Subcutaneous abdominal adipose tissue (tissue), 5 donors: ENCODE measurements at regions not wholly inside any gene's neighbourhood (a gene's known extent, or its start where the extent isn't known, plus 50 kb on each side); places are given as distances from the start of the nearest gene placed in this dataset.
"Not testable (repeated sequence)": the region's sequence is repeated elsewhere in the genome, so short reads cannot be mapped to it uniquely, and the experiment has no call there.

ENCODE experiments used
- H3K27ac ChIP-seq: one replicate; pipeline ENCODE4 v1.7.0; 2013; ENCODE audit warnings: low read depth, mild to moderate bottlenecking, inconsistent platforms, low read length, moderate library complexity
- H3K27me3 ChIP-seq, 5 donors: one replicate each; pipeline ENCODE4 v1.7.0; 2013; ENCODE audit warnings: low read length in 5 of 5, inconsistent platforms in 1 of 5; ENCODE audit not compliant: control insufficient read depth in 5 of 5, insufficient read depth in 4 of 5
- H3K36me3 ChIP-seq, 5 donors: one replicate each; pipeline ENCODE4 v1.7.0; 2013; ENCODE audit warnings: low read length in 5 of 5; ENCODE audit not compliant: control insufficient read depth in 5 of 5, insufficient read depth in 5 of 5
- H3K4me1 ChIP-seq, 5 donors: one replicate each; pipeline ENCODE4 v1.7.0; 2013; ENCODE audit warnings: low read length in 5 of 5, mild to moderate bottlenecking in 3 of 5, moderate library complexity in 1 of 5; ENCODE audit not compliant: control insufficient read depth in 5 of 5, insufficient read depth in 5 of 5
- H3K4me3 ChIP-seq, 5 donors: one replicate each; pipeline ENCODE4 v1.7.0; 2013; ENCODE audit warnings: low read length in 5 of 5, low read depth in 1 of 5
- H3K9ac ChIP-seq, 5 donors: one replicate each; pipeline ENCODE4 v1.7.0; 2013; ENCODE audit warnings: low read length in 5 of 5, mild to moderate bottlenecking in 4 of 5, moderate library complexity in 3 of 5
- H3K9me3 ChIP-seq, 5 donors: one replicate each; pipeline ENCODE4 v1.7.0; 2013; ENCODE audit warnings: low read length in 5 of 5; ENCODE audit not compliant: control insufficient read depth in 5 of 5
- donor health status: healthy.
- donor health status: healthy.
- donor health status: healthy.
- donor health status: healthy.
- donor health status: healthy.

DNA sequence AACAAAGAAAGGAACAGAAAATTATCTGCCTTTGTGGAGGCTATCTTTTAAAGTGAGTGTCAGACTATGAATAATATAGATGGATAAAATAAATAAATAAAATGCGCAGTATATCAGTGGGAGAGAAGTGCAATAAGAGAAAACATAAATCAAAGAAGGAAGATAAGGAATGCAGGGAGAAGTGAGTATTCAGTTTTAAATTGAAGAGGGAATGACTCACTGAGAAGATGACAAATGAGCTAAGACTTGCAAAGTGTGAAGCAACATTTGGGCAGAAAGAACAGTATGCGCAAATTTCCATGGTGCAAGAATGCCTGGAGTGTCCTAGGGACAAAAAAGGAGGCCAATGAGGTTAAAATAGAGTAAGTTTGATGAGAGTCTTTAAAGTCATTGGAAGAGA lies 1300.1 kb upstream of the ALCAM start:
- Histone ChIP-seq H3K27ac (no peak overlapping the region), H3K36me3 (no peaks in the 10 kb centered on the region), H3K4me3 (no peak overlapping the region), H3K9ac (no peak overlapping the region), H3K27me3 (no peaks in the 10 kb centered on the region), H3K9me3 (no peaks in the 10 kb centered on the region), H3K4me1 (no peaks in the 10 kb centered on the region)

DNA sequence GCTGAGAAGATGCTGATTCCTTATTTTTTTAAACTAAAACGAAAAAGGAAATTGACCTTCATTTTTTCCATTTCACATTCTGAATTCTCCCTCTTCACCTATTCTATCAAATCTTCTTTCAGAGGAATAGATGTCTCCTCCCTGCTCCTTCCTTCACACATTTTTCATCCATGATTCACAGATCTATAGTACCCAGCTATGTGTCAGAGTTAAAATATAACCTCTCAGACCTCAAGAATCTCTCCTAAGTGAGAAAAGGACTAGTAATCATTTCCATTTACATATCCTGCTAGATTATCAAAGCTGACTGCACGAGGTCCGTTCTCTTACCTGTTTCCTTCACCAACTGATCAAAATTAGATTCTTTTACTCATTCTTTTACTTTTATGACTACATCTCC lies 1297.6 kb upstream of the ALCAM start:
- no peaks in the 10 kb centered on the region for H3K36me3 ChIP-seq
- no peaks in the 10 kb centered on the region for H3K27me3 ChIP-seq
- H3K9ac ChIP-seq: no peak overlapping the region
- no peaks in the 10 kb centered on the region for H3K9me3 ChIP-seq
- no peak overlapping the region for H3K4me3 ChIP-seq
- H3K4me1 ChIP-seq: no peaks in the 10 kb centered on the region
- no peak overlapping the region for H3K27ac ChIP-seq

DNA sequence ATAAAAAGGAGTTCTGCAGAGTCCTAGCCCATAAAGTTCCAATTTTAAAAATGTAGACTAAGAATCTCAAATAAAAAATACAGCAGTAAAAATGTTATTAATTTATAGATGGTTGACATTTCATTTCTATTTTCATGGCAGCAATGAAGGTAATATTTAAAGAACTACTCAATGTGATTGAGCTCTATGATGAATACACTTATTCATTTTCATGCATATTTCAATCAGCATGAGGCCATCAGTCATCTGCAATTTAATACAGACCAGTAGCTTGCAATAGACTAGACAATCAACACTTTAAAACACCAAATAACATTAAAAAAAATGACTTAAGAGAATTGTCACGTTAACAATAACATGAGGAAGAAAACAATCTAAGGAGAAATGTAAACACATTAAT lies 1295.8 kb upstream of the ALCAM start:
- H3K4me1 ChIP-seq: no peaks in the 10 kb centered on the region
- H3K9ac ChIP-seq: no peak overlapping the region
- H3K36me3 ChIP-seq: no peaks in the 10 kb centered on the region
- H3K27ac ChIP-seq: no peak overlapping the region
- no peak overlapping the region for H3K4me3 ChIP-seq
- no peaks in the 10 kb centered on the region for H3K27me3 ChIP-seq
- H3K9me3 ChIP-seq: no peaks in the 10 kb centered on the region

DNA sequence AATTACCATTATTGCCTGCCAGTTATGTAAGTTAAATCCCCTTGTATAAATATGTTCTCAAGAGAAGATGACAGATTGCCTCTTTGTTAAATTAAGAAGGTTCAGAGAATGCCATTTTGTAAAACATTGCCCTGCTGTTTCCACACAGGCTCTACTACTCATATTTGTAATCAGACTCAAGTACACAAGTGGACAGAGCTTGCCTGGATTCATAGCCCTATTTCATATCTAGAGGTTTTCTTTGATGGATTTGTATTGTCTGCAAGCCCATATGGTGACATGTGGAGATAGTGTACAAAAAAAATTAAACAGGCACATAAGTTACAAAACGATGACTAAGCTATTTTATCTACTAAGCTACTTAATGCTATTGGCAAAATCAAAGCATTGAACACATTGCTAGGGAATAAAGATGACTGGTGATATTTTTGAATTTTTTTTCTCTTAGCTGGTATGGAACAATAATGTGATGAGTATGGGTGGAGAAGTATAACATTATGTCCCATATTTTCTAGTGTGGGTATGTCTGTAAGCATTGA lies 1286.6 kb upstream of the ALCAM start:
- Histone ChIP-seq H3K9ac (no peak overlapping the region), H3K36me3 (no peaks in the 10 kb centered on the region), H3K4me3 (no peak overlapping the region), H3K27me3 (no peaks in the 10 kb centered on the region), H3K4me1 (no peaks in the 10 kb centered on the region), H3K27ac (no peak overlapping the region), H3K9me3 (no peaks in the 10 kb centered on the region)

DNA sequence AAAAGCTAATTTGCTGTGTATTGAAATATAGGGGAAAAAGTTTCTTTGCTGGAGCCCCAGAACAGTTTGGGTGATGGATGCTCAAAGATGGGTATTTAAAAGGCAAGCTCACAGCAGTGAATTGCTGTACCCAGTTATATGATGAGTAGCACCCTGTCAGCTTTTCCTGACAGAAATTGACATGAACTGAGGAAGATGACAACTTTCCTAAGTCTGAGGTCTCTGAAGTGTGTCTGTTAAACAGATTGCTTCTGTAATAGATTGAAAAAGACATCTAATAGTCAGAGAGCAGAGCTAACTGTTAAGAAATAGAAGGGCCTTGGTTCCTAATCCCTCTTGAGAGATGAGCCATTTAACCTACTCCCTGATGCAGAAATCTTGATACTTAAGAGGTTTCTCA lies 1278.0 kb upstream of the ALCAM start:
- Histone ChIP-seq H3K9ac (no peak overlapping the region), H3K36me3 (no peaks in the 10 kb centered on the region), H3K4me3 (no peak overlapping the region), H3K27ac (no peak overlapping the region), H3K27me3 (no peaks in the 10 kb centered on the region), H3K9me3 (peaks cover 0 to 8% (median 4%) of the 10 kb centered on the region in 5 donors), H3K4me1 (no peaks in the 10 kb centered on the region)

DNA sequence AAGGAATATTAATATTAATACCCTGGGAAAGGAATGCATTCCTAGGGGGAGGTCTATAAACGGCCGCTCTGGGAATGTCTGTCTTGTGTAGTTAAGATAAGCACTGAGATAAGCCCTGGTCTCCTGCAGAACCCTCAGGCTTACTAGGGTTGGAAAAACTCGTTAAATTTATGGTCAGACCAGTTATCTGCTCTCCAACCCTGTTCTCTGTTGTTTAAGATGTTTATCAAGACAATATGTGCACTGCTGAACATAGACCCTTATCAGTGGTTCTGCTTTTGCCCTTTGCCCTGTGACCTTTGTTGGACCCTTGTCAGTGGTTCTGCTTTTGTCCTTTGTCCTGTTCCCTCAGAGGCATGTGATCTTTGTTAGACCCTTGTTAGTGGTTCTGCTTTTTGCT lies 1276.7 kb upstream of the ALCAM start:
- H3K4me1 ChIP-seq, H3K36me3 ChIP-seq, H3K9me3 ChIP-seq, H3K9ac ChIP-seq, H3K27ac ChIP-seq, H3K4me3 ChIP-seq, H3K27me3 ChIP-seq: not testable (repeated sequence)

DNA sequence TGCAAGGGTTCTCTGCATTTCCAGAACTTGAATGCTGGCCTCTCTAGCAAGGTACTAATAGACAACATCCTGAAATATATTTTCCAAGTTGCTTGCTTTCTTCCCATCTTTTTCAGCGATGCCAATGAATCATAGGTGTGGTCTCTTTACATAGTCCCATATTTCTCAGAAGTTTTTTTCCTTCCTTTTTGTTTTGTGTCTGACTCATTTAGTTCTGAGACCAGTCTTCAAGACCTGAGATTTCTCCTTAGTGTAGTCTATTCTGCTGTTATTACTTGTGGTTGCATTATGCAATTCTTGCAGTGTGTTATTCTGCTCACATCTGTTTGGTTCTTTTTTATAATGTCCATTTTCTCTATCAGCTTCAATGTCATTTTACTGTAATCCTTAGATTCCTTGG lies 1265.0 kb upstream of the ALCAM start:
- no peak overlapping the region for H3K4me3 ChIP-seq
- no peaks in the 10 kb centered on the region for H3K4me1 ChIP-seq
- no peak overlapping the region for H3K9ac ChIP-seq
- H3K27ac ChIP-seq: no peak overlapping the region
- no peaks in the 10 kb centered on the region for H3K9me3 ChIP-seq
- H3K36me3 ChIP-seq: no peaks in the 10 kb centered on the region
- peaks cover 0 to 3% (median 0%) of the 10 kb centered on the region in 5 donors for H3K27me3 ChIP-seq

DNA sequence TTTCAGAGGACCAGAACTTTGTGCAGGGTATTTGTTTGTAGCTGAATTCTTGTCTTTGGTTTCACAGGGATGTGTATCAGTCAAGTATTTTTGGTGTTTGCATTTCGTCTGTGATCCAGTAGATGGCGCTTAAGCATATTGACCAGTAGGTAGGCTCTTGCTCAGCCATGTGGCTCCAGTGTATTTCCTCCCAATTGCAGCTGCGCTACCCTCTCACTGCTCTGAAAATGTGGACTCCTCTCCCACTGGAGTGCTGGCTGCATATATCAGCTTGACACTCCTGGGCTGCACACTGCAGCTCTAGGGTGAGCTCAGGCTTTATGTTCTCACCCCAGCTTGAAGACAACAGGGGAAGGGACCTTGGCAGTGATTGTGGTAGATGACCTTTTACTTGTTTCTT lies 1264.3 kb upstream of the ALCAM start:
- Histone ChIP-seq H3K4me1 (no peaks in the 10 kb centered on the region), H3K4me3 (no peak overlapping the region), H3K36me3 (no peaks in the 10 kb centered on the region), H3K9ac (no peak overlapping the region), H3K27me3 (peaks cover 0 to 3% (median 0%) of the 10 kb centered on the region in 5 donors), H3K9me3 (no peaks in the 10 kb centered on the region), H3K27ac (no peak overlapping the region)

DNA sequence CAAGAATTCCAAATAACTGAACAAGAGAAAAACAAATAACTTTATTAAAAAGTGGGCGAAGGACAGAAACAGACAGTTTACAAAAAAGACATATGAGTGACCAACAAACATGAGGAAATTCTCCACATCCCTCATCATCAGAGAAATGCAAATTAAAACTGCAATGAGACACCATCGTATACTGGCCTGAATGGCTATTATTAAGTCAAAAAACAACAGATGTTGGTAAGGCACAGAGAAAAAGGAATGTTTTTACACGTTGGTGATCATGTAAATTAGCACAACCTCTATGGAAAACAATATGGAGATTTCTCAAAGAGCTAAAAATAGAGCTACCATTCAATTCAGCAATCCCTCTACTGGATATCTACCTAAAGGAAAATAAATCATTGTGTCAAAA lies 1260.4 kb upstream of the ALCAM start:
- no peak overlapping the region for H3K27ac ChIP-seq
- no peaks in the 10 kb centered on the region for H3K4me1 ChIP-seq
- no peak overlapping the region for H3K4me3 ChIP-seq
- H3K27me3 ChIP-seq: no peaks in the 10 kb centered on the region
- H3K9me3 ChIP-seq: no peaks in the 10 kb centered on the region
- H3K36me3 ChIP-seq: no peaks in the 10 kb centered on the region
- H3K9ac ChIP-seq: no peak overlapping the region

DNA sequence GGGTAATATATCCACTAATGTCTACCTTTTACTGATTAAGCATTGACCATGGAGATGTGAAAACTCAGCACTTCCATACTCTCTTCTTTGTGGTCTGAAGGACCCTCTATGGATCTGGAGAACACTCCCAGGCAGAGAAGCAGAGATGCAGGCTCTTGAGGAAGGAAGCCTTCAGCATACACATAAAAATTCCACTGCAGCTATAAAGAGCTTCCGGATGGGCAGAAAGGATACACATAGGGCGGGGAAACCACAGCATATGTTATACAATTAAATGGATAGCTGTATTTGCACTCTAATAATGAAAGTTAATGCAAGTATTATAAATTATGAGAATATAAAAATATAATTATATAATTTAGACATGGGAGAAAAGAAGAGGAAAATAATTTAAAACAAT lies 1258.2 kb upstream of the ALCAM start:
- Histone ChIP-seq H3K4me3 (no peak overlapping the region), H3K27me3 (no peaks in the 10 kb centered on the region), H3K9ac (no peak overlapping the region), H3K4me1 (no peaks in the 10 kb centered on the region), H3K27ac (no peak overlapping the region), H3K36me3 (no peaks in the 10 kb centered on the region), H3K9me3 (no peaks in the 10 kb centered on the region)

DNA sequence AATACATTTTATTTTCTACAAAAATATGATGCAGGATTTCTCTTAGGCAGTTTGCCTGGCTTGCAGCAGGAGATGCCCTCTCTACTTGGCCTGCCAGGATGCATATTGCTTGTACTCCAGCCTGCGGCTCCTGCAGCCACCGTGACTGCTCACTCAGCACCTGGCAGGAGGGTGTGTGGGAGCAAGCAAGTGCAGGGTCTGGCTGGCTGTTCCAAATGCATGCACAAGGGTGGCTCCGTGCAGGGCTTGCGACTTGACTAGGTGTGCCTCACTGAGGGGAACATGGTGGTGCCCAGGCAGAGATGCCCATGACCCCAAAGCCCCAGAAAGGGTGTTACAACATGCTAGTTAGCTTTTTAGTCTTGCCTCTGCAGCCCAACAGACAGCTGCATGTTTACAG lies 1240.2 kb upstream of the ALCAM start:
- Histone ChIP-seq H3K4me3 (no peak overlapping the region), H3K9me3 (peaks cover 0 to 17% (median 0%) of the 10 kb centered on the region in 5 donors), H3K4me1 (no peaks in the 10 kb centered on the region), H3K9ac (no peak overlapping the region), H3K27me3 (no peaks in the 10 kb centered on the region), H3K27ac (no peak overlapping the region), H3K36me3 (no peaks in the 10 kb centered on the region)
